ENCODE measurements at regions not wholly inside any gene's neighbourhood (a gene's known extent, or its start where the extent isn't known, plus 50 kb on each side); places are given as distances from the start of the nearest gene placed in this dataset.

DNA sequence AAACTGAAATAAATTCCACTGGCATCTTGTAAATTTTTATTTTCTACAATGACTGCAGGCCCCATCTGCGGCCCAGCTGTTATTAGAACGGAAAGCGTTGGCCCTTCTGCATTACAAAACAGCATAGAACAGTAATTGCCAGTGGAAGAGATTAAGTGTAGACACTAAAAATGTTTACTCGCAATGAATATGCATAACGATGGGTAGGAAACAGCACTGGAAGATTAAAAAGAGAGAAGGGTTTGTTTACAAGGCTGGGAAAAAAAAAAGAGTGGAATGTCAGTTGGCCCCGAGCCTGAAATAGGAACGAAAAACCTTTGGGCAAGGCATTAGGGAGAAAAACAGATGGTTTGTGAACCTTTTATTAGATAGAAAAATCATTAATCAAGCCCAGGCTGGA, 275.9 kb upstream of the TCF4 start:
- no peaks in the 10 kb centered on the region for H3K9me3 ChIP-seq (ENCODE audit: control insufficient read depth, insufficient read depth, low read length)
- H3K9ac ChIP-seq (ENCODE audit: low read depth, low read length): no peak overlapping the region
- H3K36me3 ChIP-seq (ENCODE audit: insufficient read depth, low read length): no peaks in the 10 kb centered on the region
- H3K4me1 ChIP-seq (ENCODE audit: insufficient read depth, low read length): peaks cover 33% of the 10 kb centered on the region

DNA sequence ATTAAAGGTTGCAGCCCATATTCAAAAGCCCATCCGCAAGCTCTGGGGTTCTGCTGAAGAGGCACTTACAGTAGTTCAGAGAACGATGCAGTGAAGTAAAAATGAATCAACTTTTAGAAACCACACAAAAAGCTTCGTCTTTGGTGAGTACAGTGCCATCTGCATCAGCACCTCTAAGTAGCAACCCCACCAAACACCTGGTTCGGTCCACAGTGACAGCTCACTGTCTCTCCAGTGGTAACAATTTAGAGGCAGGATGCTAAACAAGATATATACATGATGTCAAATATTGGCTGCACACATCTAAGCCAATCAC, 275.4 kb upstream of the TCF4 start:
- H3K9ac ChIP-seq (ENCODE audit: low read depth, low read length): no peak overlapping the region
- no peaks in the 10 kb centered on the region for H3K36me3 ChIP-seq (ENCODE audit: insufficient read depth, low read length)
- no peaks in the 10 kb centered on the region for H3K9me3 ChIP-seq (ENCODE audit: control insufficient read depth, insufficient read depth, low read length)
- peaks cover 36% of the 10 kb centered on the region for H3K4me1 ChIP-seq (ENCODE audit: insufficient read depth, low read length)

DNA sequence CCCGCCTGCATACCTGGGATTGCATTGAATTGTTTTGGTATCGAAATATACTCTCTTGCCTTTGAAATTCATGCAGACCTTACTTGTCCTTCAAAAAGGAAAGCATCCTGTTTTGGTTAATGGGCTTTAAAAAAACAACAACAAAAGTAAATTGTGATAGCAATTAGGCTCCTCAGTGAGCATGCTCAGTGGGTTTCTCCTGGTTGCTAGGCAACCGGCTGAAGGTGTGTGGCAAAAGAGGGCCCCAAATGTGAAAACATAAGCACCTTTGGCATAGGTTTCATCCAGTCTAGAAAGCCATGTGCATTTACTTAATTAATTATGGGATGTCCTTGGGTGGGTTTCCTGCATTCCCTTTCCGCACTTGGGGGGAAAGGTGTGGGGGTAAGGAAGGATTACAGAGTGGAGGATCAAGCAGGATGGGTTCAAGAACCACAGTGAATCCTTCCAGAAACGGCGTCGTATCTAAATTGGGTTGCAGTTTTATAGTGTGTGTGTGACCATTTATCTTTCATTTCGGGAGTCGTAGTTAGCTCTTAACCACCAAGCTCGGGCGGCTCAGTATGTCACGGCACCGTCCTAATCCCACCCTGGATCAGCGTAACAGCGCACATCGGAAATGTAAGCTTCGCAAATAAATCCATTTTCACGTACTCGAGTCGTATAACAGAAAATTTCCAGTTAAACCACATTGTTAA, 274.9 kb upstream of the TCF4 start:
- Histone ChIP-seq H3K9me3 (ENCODE audit: control insufficient read depth, insufficient read depth, low read length) (no peaks in the 10 kb centered on the region), H3K4me1 (ENCODE audit: insufficient read depth, low read length) (peaks cover 36% of the 10 kb centered on the region), H3K9ac (ENCODE audit: low read depth, low read length) (no peak overlapping the region), H3K36me3 (ENCODE audit: insufficient read depth, low read length) (no peaks in the 10 kb centered on the region)

DNA sequence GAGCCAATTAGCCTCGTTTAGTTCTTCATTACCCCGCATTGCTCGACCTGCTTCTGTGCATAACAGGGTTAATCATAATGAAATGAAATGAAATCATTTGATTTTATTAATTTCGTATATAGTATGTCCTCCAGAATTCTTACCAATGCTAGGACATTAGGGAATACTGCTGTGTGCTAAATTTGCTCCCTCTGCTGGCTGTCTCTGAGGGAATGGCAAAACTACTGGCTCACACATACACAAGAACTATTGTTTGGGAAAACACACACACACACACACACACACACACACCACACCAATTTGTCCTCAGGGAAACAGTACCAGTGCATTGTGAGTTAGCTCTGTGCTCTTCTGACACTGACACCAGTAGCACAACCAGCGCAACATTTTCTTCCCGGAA, 273.3 kb upstream of the TCF4 start:
- no peaks in the 10 kb centered on the region for H3K9me3 ChIP-seq (ENCODE audit: control insufficient read depth, insufficient read depth, low read length)
- H3K4me1 ChIP-seq (ENCODE audit: insufficient read depth, low read length): peaks cover 46% of the 10 kb centered on the region
- H3K36me3 ChIP-seq (ENCODE audit: insufficient read depth, low read length): no peaks in the 10 kb centered on the region
- H3K9ac ChIP-seq (ENCODE audit: low read depth, low read length): no peak overlapping the region

DNA sequence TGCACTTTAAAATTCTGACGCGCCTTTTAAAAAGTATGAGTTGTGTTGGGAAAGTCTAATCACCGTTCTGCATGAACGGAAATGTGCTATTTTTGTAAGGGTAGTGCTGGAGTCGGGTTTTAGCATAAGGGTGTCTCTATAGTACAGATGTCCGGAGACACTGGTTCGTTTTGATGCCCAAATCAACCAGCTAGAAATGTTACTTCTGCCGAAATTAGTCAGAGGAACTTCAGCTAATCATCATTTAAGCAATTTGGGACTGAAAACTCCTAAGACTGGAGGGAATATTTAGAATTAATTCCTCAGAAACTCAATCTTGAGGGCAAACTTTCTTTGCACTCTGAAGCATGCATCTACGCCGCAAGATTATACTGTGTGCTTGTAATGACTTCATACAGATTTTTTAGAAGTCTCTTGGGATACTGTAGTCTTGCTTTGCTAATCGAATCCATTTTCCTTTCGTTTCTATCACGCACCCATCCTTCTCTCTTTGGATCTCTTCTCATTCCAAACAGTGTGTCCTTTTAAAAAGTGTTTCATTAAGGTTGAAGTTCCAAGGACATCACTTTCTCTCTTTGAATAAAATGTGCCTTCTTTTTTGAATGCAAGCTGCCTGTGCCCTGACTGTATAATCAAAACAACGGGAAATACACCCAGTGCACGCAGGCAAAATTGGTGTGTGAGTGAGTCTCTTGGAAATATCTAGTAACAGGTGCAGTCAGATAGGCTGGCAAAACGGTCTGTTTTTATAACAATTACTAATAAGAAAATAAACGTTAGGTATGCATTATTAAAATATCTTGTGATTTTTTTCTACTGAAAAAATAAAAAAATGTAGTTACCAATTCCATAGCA, 270.9 kb upstream of the TCF4 start:
- no peak overlapping the region for H3K9ac ChIP-seq (ENCODE audit: low read depth, low read length)
- no peaks in the 10 kb centered on the region for H3K9me3 ChIP-seq (ENCODE audit: control insufficient read depth, insufficient read depth, low read length)
- peaks cover 42% of the 10 kb centered on the region for H3K4me1 ChIP-seq (ENCODE audit: insufficient read depth, low read length)
- no peaks in the 10 kb centered on the region for H3K36me3 ChIP-seq (ENCODE audit: insufficient read depth, low read length)

DNA sequence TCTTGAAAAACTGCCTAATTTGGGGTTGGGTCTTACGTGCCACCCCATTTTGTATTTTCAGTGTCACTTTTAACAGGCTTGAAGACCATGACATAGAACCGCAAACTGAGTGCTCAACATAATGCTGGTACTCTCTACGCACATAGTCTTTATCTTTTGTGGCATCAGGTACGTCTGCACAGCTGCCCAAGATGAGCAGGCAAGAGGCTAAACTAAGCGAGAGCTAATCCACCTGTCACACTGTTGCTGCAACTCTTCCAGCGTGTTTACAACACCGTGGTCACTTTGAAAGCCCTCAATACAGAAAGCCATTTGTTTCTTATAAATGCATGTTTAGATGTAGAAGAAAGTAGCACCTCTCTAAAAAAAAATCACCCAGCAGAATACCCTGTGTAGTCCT, 270.0 kb upstream of the TCF4 start:
- Histone ChIP-seq H3K36me3 (ENCODE audit: insufficient read depth, low read length) (no peaks in the 10 kb centered on the region), H3K9ac (ENCODE audit: low read depth, low read length) (no peak overlapping the region), H3K9me3 (ENCODE audit: control insufficient read depth, insufficient read depth, low read length) (no peaks in the 10 kb centered on the region), H3K4me1 (ENCODE audit: insufficient read depth, low read length) (peaks cover 34% of the 10 kb centered on the region)

DNA sequence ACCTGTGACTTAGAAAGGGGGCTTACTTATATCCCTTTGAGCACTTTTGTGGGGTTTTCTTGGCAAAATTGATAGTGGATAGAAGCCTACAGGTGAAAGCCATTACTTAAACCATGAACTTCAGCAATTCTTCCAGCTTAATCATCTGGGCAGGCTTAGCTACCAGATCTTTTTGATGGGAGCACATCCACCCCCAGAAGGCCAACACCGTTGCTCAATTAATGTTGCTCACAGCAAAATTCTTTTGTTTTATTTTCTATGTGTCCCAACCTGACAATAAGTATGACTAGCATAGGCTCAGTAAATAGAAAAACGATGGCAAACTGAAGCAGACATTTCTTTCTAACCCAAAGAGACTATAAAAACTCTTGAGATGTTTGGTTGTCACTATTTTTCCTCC, 269.4 kb upstream of the TCF4 start:
- peaks cover 30% of the 10 kb centered on the region for H3K4me1 ChIP-seq (ENCODE audit: insufficient read depth, low read length)
- H3K9me3 ChIP-seq (ENCODE audit: control insufficient read depth, insufficient read depth, low read length): no peaks in the 10 kb centered on the region
- no peaks in the 10 kb centered on the region for H3K36me3 ChIP-seq (ENCODE audit: insufficient read depth, low read length)
- no peak overlapping the region for H3K9ac ChIP-seq (ENCODE audit: low read depth, low read length)

DNA sequence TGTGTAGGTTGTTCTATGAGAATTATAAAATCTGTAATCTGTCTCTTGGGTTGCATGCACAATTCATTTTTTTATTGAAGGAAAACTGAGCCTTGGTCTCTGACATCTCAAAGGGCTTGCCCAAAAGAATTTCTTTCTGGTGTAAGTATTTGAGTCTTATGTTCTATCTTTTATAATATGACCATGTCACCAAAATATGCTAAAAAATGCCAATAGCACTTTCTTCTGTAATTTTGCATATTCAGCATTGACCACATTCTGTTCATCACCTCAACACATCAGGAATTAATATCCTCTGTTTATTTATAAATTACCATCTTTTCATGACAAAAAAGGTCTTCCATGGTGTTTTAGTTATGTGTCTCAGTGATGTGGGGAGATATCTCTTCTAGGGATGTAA, 268.7 kb upstream of the TCF4 start:
- no peaks in the 10 kb centered on the region for H3K36me3 ChIP-seq (ENCODE audit: insufficient read depth, low read length)
- no peaks in the 10 kb centered on the region for H3K9me3 ChIP-seq (ENCODE audit: control insufficient read depth, insufficient read depth, low read length)
- H3K9ac ChIP-seq (ENCODE audit: low read depth, low read length): no peak overlapping the region
- peaks cover 30% of the 10 kb centered on the region for H3K4me1 ChIP-seq (ENCODE audit: insufficient read depth, low read length)

DNA sequence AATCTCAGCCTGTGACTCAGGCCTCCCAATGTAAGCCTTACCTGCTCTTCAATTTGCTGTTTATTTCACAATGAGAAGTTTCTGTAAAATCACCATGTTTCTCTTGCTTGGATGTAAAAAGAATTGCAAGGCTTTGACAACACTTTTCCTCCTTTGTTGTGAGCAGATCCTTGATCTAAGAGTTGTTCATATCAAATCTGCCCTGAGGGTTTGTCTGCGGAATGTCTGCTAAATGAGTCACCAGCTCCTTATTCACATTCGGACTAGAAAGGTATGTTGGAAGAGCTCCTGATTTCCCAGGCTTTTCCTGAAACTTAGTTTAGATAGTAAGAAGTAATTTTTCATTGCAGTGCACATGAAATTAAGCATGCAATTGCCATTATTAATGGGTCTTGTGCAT, 268.2 kb upstream of the TCF4 start:
- no peaks in the 10 kb centered on the region for H3K9me3 ChIP-seq (ENCODE audit: control insufficient read depth, insufficient read depth, low read length)
- no peak overlapping the region for H3K9ac ChIP-seq (ENCODE audit: low read depth, low read length)
- no peaks in the 10 kb centered on the region for H3K36me3 ChIP-seq (ENCODE audit: insufficient read depth, low read length)
- peaks cover 30% of the 10 kb centered on the region for H3K4me1 ChIP-seq (ENCODE audit: insufficient read depth, low read length)

DNA sequence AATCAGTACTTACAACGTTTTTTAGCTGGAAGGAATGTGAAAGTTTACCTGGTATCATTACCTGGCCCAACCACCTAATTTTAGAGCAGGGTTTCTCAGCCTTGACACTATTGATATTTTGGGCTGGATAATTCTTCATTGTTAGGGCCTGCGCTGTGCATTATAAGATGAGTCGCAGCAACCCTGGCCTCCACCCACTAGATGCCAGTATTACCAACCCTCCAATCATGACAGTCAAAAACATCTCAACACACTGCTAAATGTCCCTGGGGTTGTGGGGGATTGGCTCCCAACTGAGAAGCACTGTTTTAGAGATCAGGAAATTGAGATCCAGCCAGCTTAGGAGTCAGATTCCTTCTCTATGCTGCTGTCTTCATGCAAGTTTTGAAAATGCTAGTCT, 265.3 kb upstream of the TCF4 start:
- Histone ChIP-seq H3K4me1 (ENCODE audit: insufficient read depth, low read length) (peaks cover 17% of the 10 kb centered on the region), H3K9ac (ENCODE audit: low read depth, low read length) (no peak overlapping the region), H3K9me3 (ENCODE audit: control insufficient read depth, insufficient read depth, low read length) (no peaks in the 10 kb centered on the region)

DNA sequence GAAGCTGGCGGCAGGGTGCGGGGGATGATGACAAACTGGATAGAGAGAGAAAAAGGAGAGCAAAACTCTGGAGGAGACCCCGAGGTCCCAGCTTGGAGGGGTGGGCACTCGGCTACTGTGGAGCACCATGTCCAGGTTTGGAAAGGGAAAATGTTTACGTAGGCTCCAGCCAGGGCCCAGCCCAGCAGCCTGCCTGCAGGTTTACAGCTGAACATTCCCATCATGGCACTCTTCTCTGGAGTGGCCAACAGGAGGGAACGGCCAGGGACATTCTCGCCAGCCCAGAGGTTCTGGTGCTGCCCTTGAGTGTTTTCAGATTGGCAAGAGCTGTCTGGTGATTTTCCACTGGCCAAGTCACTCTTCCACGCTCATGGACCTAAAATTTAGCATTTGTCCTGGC, 262.9 kb upstream of the TCF4 start:
- Histone ChIP-seq H3K9ac (ENCODE audit: low read depth, low read length) (no peak overlapping the region), H3K4me1 (ENCODE audit: insufficient read depth, low read length) (peaks cover 6% of the 10 kb centered on the region), H3K9me3 (ENCODE audit: control insufficient read depth, insufficient read depth, low read length) (no peaks in the 10 kb centered on the region), H3K36me3 (ENCODE audit: insufficient read depth, low read length) (no peaks in the 10 kb centered on the region)

More for the DNA sequence above, 265.3 kb upstream of the TCF4 start:
- no peaks in the 10 kb centered on the region for H3K36me3 ChIP-seq (ENCODE audit: insufficient read depth, low read length)

DNA sequence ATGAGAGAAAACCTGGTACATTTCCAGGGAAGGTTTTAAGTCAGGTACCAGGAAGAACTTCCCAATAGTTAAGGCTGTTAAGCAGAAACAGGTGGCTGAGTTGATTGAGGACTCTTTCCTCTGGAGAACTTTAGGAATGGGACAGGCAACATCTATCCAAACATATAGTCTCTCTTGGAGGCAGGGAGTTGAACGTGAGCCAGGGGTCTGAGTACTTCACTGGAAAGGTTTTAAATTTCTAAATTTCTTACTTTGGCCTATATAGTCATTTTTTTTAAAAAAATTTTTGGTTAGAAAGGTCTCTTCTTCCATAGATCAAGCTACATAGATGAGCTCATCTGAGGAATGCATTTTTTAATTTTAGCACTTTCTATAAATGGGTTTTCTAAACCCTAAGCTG, 261.4 kb upstream of the TCF4 start:
- no peak overlapping the region for H3K9ac ChIP-seq (ENCODE audit: low read depth, low read length)
- H3K9me3 ChIP-seq (ENCODE audit: control insufficient read depth, insufficient read depth, low read length): no peaks in the 10 kb centered on the region
- H3K4me1 ChIP-seq (ENCODE audit: insufficient read depth, low read length): no peaks in the 10 kb centered on the region
- no peaks in the 10 kb centered on the region for H3K36me3 ChIP-seq (ENCODE audit: insufficient read depth, low read length)

DNA sequence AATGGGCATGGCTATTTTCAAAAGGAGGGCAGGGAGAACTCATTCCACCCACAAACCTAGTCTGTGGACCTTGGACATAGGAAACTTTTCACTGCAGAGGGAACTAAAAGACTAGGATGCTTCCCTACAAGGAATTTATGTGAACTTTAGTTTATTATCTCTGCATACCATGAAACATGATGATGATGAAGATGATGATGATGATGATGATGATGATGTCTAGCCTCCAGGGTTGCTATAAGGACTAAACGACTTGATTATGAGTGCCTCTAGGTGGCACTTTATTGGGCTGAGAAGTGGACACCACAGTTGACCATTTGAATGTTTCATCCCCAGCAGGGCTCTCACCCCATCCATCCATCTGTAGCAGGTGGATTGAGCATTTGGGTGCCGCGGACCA, 260.0 kb upstream of the TCF4 start:
- Histone ChIP-seq H3K9ac (ENCODE audit: low read depth, low read length) (no peak overlapping the region), H3K36me3 (ENCODE audit: insufficient read depth, low read length) (no peaks in the 10 kb centered on the region), H3K9me3 (ENCODE audit: control insufficient read depth, insufficient read depth, low read length) (no peaks in the 10 kb centered on the region), H3K4me1 (ENCODE audit: insufficient read depth, low read length) (no peaks in the 10 kb centered on the region)

DNA sequence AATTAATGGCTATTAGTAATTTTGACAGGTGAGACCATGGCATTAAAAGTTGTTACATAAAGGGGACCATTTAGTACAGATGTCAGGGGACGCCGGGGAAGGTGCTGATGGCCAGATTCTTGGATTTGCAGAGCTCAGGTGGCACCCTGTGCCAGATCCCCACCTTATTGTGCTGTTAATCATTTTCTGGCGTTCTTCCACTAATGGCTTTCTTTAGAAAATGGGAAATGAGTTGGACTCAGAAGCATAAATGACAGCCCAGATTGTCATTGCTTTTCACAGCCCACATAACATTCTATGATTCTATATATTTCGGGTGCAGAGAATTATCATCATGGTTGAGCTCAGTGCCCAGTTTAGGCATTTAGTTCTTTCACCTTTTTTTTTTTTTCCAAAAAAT, 257.2 kb upstream of the TCF4 start:
- Histone ChIP-seq H3K4me1 (ENCODE audit: insufficient read depth, low read length) (no peaks in the 10 kb centered on the region), H3K36me3 (ENCODE audit: insufficient read depth, low read length) (no peaks in the 10 kb centered on the region), H3K9me3 (ENCODE audit: control insufficient read depth, insufficient read depth, low read length) (no peaks in the 10 kb centered on the region), H3K9ac (ENCODE audit: low read depth, low read length) (no peak overlapping the region)

DNA sequence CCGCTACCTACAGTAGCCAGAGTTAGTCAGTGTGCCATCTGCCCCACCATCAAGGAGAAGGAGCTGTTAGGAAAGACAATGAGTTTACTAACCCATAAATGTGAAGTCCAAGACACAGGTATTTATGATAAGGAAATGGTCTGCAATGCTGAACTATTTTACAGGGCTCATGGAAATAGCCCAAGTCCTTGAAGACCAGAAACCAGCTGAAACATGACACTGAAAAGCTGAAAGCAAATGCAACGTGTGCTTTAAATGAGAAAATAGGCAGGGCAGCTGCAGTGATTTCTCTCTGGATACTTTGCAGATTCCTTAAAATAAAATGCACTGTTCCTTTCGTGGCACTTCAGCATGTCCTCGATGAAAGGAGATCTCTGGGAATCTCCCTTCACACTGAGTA, 256.4 kb upstream of the TCF4 start:
- no peaks in the 10 kb centered on the region for H3K9me3 ChIP-seq (ENCODE audit: control insufficient read depth, insufficient read depth, low read length)
- H3K36me3 ChIP-seq (ENCODE audit: insufficient read depth, low read length): no peaks in the 10 kb centered on the region
- no peak overlapping the region for H3K9ac ChIP-seq (ENCODE audit: low read depth, low read length)
- H3K4me1 ChIP-seq (ENCODE audit: insufficient read depth, low read length): no peaks in the 10 kb centered on the region

Data from ES-I3 (cell line).